ENCODE measurements at regions not wholly inside any gene's neighbourhood (a gene's known extent, or its start where the extent isn't known, plus 50 kb on each side); places are given as distances from the start of the nearest gene placed in this dataset.

GRCh38 chr12:123061441-123062205, 81.1 kb downstream of the ARL6IP4 start (continued):
- TF ChIP-seq, protein P1, sequence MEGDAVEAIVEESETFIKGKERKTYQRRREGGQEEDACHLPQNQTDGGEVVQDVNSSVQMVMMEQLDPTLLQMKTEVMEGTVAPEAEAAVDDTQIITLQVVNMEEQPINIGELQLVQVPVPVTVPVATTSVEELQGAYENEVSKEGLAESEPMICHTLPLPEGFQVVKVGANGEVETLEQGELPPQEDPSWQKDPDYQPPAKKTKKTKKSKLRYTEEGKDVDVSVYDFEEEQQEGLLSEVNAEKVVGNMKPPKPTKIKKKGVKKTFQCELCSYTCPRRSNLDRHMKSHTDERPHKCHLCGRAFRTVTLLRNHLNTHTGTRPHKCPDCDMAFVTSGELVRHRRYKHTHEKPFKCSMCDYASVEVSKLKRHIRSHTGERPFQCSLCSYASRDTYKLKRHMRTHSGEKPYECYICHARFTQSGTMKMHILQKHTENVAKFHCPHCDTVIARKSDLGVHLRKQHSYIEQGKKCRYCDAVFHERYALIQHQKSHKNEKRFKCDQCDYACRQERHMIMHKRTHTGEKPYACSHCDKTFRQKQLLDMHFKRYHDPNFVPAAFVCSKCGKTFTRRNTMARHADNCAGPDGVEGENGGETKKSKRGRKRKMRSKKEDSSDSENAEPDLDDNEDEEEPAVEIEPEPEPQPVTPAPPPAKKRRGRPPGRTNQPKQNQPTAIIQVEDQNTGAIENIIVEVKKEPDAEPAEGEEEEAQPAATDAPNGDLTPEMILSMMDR (IDR thresholded peaks at IDR 0.05; ENCODE audit: control extremely low read depth in 1 of 3, insufficient read depth in 1 of 3, low read depth in 1 of 3, low read length in 3 of 3) = no peak
- TF ChIP-seq EZH2 (IDR thresholded peaks at IDR 0.05; ENCODE audit: low read depth, low read length, severe bottlenecking) (no peak), TBP (IDR thresholded peaks at IDR 0.05; ENCODE audit: low read depth, low read length) (no peak), GTF2F1 (IDR thresholded peaks at IDR 0.05; ENCODE audit: borderline replicate concordance, low read depth, low read length) (no peak), RNF2 (IDR thresholded peaks at IDR 0.05; ENCODE audit: borderline replicate concordance, low read depth, low read length, missing control alignments, poor library complexity, severe bottlenecking) (no peak), BACH1 (IDR thresholded peaks at IDR 0.05; ENCODE audit: low read length) (no peak), JUND (IDR thresholded peaks at IDR 0.05; ENCODE audit: low read length) (no peak), CHD1 (IDR thresholded peaks at IDR 0.05; ENCODE audit: low read depth, low read length) (no peak), SRF (IDR thresholded peaks at IDR 0.05; ENCODE audit: low read depth, low read length) (no peak), CREB1 (IDR thresholded peaks at IDR 0.05) (no peak), ASH2L (IDR thresholded peaks at IDR 0.05; ENCODE audit: low read length) (no peak)
